ENCODE measurements at regions not wholly inside any gene's neighbourhood (a gene's known extent, or its start where the extent isn't known, plus 50 kb on each side); places are given as distances from the start of the nearest gene placed in this dataset.

DNA sequence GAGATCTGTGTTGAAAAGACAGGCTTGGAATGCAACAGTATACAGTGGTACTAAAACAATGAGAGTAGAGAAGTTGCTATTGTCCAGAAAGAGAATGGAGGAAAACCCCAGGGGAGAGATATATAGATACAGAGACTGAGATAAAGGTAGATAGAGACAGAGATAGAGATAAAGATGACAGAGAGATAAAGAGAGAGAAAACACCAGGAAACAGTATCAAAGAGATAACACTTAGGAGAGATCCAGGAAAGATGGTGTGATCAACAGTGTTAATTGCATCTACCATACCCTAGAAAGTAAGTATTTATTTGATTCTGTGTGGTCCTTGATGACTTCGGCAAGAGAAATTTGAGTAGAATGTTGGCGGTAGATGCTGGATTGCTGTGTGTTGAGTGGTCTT is 461.8 kb upstream of the RIOK2 start:
- Mint-ChIP-seq H3K4me1 (no peaks in the 10 kb centered on the region), H3K4me3 (no peak overlapping the region), H3K27ac (no peak overlapping the region), H3K9me3 (peaks cover 3 to 7% (median 6%) of the 10 kb centered on the region in 3 donors), H3K27me3 (no peaks in the 10 kb centered on the region), H3K36me3 (no peaks in the 10 kb centered on the region)
- Histone ChIP-seq H3K4me1 (ENCODE audit: control insufficient read depth in 1 of 2, extremely low read depth in 1 of 2, insufficient read depth in 2 of 2, low read length in 2 of 2) (peaks cover 0 to 2% of the 10 kb centered on the region in 2 experiments), H3K9me3 (no peaks in the 10 kb centered on the region), H3K36me3 (ENCODE audit: control insufficient read depth in 2 of 2, extremely low read depth in 1 of 2, insufficient read depth in 1 of 2, low read length in 1 of 2) (no peaks in the 10 kb centered on the region), H3K27me3 (replicated peaks in 1 of 2; ENCODE audit: control insufficient read depth in 2 of 2, extremely low read depth in 1 of 2, insufficient read depth in 2 of 2, low read length in 1 of 2) (no peaks in the 10 kb centered on the region), H3K27ac (ENCODE audit: low read length) (no peak overlapping the region), H3K4me3 (ENCODE audit: control insufficient read depth in 1 of 2, extremely low read depth in 1 of 2, low read length in 1 of 2) (no peak overlapping the region)
- no peak for DNase-seq
- ATAC-seq (replicated peaks in 1 of 4): no peak
- WGBS (ENCODE audit: insufficient coverage): 97% methylated on average over 2 of the region's 2 CpGs
- ChIA-PET CTCF (no interaction called here), POLR2A (no interaction called here)

DNA sequence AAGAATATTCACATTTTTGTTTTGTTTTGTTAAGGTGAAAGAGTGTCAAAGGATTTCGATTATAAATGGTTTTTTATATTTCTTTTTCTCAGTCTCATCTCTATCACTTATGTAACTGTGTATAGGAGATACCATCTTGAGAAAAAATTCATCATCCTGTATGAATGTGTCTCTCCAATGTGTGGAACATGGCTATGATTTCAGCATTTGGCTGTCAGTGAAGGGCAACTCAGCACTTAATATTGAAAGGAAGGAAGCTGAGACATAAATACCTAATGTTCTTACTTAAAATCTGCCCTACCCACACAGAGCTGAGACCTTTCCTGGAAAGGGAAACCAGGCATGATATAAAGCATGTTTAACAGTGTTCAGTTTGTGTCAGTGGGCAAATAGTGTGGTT is 474.2 kb upstream of the RIOK2 start:
- Histone ChIP-seq H3K4me1 (ENCODE audit: control insufficient read depth in 1 of 2, extremely low read depth in 1 of 2, insufficient read depth in 2 of 2, low read length in 2 of 2) (no peaks in the 10 kb centered on the region), H3K36me3 (ENCODE audit: control insufficient read depth in 2 of 2, extremely low read depth in 1 of 2, insufficient read depth in 1 of 2, low read length in 1 of 2) (no peaks in the 10 kb centered on the region), H3K27me3 (replicated peaks in 1 of 2; ENCODE audit: control insufficient read depth in 2 of 2, extremely low read depth in 1 of 2, insufficient read depth in 2 of 2, low read length in 1 of 2) (no peaks in the 10 kb centered on the region), H3K4me3 (ENCODE audit: control insufficient read depth in 1 of 2, extremely low read depth in 1 of 2, low read length in 1 of 2) (no peak overlapping the region), H3K27ac (ENCODE audit: low read length) (no peak overlapping the region), H3K9me3 (no peaks in the 10 kb centered on the region)
- H3K4me1 Mint-ChIP-seq: no peaks in the 10 kb centered on the region
- ATAC-seq (replicated peaks in 1 of 4): no peak
- DNase-seq: no peak
- ChIA-PET CTCF (no interaction called here), POLR2A (no interaction called here)
- peaks cover 0 to 4% (median 0%) of the 10 kb centered on the region in 3 donors for H3K9me3 Mint-ChIP-seq
- no CpG with 5 or more reads among the region's 1 CpG for WGBS (ENCODE audit: insufficient coverage)
- H3K4me3 Mint-ChIP-seq: no peak overlapping the region
- H3K27me3 Mint-ChIP-seq: no peaks in the 10 kb centered on the region
- H3K36me3 Mint-ChIP-seq: no peaks in the 10 kb centered on the region
- H3K27ac Mint-ChIP-seq: no peak overlapping the region

DNA sequence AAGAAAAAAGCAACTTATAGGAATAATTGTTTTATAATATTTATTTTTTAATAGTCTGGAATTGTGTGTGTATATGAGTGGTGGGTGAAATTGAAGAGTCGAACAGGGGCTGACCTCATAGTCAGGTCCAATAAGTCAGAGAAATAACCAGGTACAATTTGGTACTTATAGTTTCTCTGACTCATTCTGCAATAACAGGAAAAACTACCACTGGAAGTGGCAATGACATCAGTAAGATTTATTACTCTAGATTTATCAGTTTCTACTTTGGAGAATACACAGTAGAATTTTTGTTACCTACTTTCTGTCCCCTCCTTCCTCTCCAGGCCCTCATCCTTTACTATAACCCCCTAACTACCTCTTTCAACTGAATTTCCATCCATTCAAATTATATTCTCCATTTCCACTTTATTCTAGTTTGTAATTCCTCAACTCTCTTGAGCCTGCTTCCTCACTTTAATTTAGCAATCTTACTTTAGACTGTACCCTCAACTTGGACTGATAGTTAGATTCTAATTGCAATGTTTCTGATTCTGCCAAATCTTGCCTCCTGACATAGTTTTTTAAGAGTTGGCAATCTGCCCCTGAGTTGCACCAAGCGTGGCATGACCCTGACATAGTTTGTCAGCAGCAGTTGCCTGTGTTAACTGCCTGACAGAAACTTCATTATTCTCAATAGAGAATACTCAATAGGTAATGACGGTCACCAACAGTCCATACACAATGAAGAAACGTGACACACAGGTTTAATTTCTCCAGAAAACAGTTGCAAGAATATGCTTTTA is 475.3 kb upstream of the RIOK2 start:
- Histone ChIP-seq H3K36me3 (ENCODE audit: control insufficient read depth in 2 of 2, extremely low read depth in 1 of 2, insufficient read depth in 1 of 2, low read length in 1 of 2) (no peaks in the 10 kb centered on the region), H3K27ac (ENCODE audit: low read length) (no peak overlapping the region), H3K9me3 (no peaks in the 10 kb centered on the region), H3K4me1 (ENCODE audit: control insufficient read depth in 1 of 2, extremely low read depth in 1 of 2, insufficient read depth in 2 of 2, low read length in 2 of 2) (no peaks in the 10 kb centered on the region), H3K27me3 (replicated peaks in 1 of 2; ENCODE audit: control insufficient read depth in 2 of 2, extremely low read depth in 1 of 2, insufficient read depth in 2 of 2, low read length in 1 of 2) (no peaks in the 10 kb centered on the region), H3K4me3 (ENCODE audit: control insufficient read depth in 1 of 2, extremely low read depth in 1 of 2, low read length in 1 of 2) (no peak overlapping the region)
- ChIA-PET CTCF (no interaction called here), POLR2A (no interaction called here)
- Mint-ChIP-seq H3K27me3 (no peaks in the 10 kb centered on the region), H3K27ac (no peak overlapping the region), H3K4me3 (no peak overlapping the region), H3K4me1 (no peaks in the 10 kb centered on the region), H3K36me3 (no peaks in the 10 kb centered on the region), H3K9me3 (peaks cover 0 to 4% (median 0%) of the 10 kb centered on the region in 3 donors)
- ATAC-seq (replicated peaks in 1 of 4) (no peak), DNase-seq (no peak)
- WGBS (ENCODE audit: insufficient coverage): 80% methylated on average over 2 of the region's 4 CpGs

DNA sequence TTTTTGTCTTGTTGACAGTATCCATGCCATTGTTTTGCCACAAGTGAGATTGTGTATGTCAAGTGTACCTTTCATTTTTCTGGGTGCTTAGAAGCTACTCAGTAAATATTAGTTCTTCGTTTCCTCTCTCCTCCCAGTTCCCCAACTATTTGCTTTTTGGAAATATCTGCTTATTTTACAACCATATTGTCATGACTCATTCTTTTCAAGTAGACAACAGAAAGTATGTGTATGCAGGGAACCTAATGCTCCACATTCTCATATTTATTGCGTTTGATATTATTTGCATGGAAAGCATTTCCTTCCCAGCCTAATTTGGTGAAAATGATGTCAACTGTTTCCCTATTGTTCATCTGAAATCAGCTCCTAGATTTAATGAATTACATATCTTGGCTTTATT is 483.7 kb upstream of the RIOK2 start:
- H3K4me1 ChIP-seq (ENCODE audit: control insufficient read depth in 1 of 2, extremely low read depth in 1 of 2, insufficient read depth in 2 of 2, low read length in 2 of 2): no peaks in the 10 kb centered on the region
- no peaks in the 10 kb centered on the region for H3K9me3 ChIP-seq
- no peaks in the 10 kb centered on the region for H3K36me3 ChIP-seq (ENCODE audit: control insufficient read depth in 2 of 2, extremely low read depth in 1 of 2, insufficient read depth in 1 of 2, low read length in 1 of 2)
- H3K27ac ChIP-seq (ENCODE audit: low read length): no peak overlapping the region
- no peak overlapping the region for H3K27ac Mint-ChIP-seq
- no peak overlapping the region for H3K4me3 Mint-ChIP-seq
- H3K27me3 Mint-ChIP-seq: no peaks in the 10 kb centered on the region
- no peaks in the 10 kb centered on the region for H3K36me3 Mint-ChIP-seq
- WGBS (ENCODE audit: insufficient coverage): no CpG with 5 or more reads among the region's 2 CpGs
- ChIA-PET POLR2A (no interaction called here), CTCF (no interaction called here)
- peaks cover 0 to 4% (median 0%) of the 10 kb centered on the region in 3 donors for H3K9me3 Mint-ChIP-seq
- no peak overlapping the region for H3K4me3 ChIP-seq (ENCODE audit: control insufficient read depth in 1 of 2, extremely low read depth in 1 of 2, low read length in 1 of 2)
- DNase-seq: no peak
- ATAC-seq (replicated peaks in 1 of 4): no peak
- no peaks in the 10 kb centered on the region for H3K27me3 ChIP-seq (replicated peaks in 1 of 2; ENCODE audit: control insufficient read depth in 2 of 2, extremely low read depth in 1 of 2, insufficient read depth in 2 of 2, low read length in 1 of 2)
- H3K4me1 Mint-ChIP-seq: no peaks in the 10 kb centered on the region

DNA sequence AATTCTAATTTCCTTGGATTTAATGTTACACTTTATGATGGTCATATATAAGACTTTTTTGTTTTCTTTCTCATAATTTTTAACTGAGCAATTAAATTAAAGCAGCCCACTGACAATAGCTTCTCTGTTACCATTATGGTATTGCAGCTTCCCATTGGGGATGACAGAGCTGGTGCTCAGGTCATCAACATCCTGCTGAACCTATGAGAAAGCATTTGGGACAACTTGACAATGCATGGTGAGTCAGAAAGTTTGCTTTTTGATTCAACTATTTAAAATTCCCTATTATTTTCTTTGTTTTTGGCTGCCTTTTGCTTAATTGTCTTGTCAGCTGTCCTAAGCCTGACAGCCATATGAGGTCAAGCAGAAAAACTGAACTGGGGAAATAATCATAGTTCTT is 487.4 kb upstream of the RIOK2 start:
- H3K36me3 Mint-ChIP-seq: no peaks in the 10 kb centered on the region
- Histone ChIP-seq H3K4me1 (ENCODE audit: control insufficient read depth in 1 of 2, extremely low read depth in 1 of 2, insufficient read depth in 2 of 2, low read length in 2 of 2) (no peaks in the 10 kb centered on the region), H3K27ac (ENCODE audit: low read length) (no peak overlapping the region), H3K27me3 (replicated peaks in 1 of 2; ENCODE audit: control insufficient read depth in 2 of 2, extremely low read depth in 1 of 2, insufficient read depth in 2 of 2, low read length in 1 of 2) (no peaks in the 10 kb centered on the region), H3K36me3 (ENCODE audit: control insufficient read depth in 2 of 2, extremely low read depth in 1 of 2, insufficient read depth in 1 of 2, low read length in 1 of 2) (no peaks in the 10 kb centered on the region), H3K9me3 (no peaks in the 10 kb centered on the region), H3K4me3 (ENCODE audit: control insufficient read depth in 1 of 2, extremely low read depth in 1 of 2, low read length in 1 of 2) (no peak overlapping the region)
- POLR2A ChIA-PET: no interaction called here
- DNase-seq (no peak), ATAC-seq (replicated peaks in 1 of 4) (no peak)
- H3K27me3 Mint-ChIP-seq: no peaks in the 10 kb centered on the region
- H3K27ac Mint-ChIP-seq: no peak overlapping the region
- no peak overlapping the region for H3K4me3 Mint-ChIP-seq
- CTCF ChIA-PET: no interaction called here
- H3K4me1 Mint-ChIP-seq: no peaks in the 10 kb centered on the region
- H3K9me3 Mint-ChIP-seq: peaks cover 0 to 4% (median 2%) of the 10 kb centered on the region in 3 donors

DNA sequence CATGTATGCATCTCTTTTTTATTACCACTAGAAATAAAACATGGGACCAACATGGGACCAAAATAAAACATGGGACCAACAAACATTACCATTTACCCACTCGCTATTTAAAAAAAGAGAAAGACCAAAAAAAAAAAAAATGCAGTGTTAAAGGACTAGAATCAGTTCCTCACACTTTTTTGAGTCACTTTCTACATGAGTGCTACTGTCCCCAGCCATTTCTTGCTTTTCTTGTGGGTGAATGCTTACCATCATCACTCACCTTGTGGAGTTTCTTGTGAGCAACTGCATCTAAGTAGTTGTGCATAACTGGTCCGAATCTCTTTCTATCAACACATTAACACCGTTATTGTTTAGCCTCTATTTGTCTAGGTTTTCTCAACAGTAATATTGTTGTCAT is 493.6 kb upstream of the RIOK2 start:
- Histone ChIP-seq H3K27me3 (replicated peaks in 1 of 2; ENCODE audit: control insufficient read depth in 2 of 2, extremely low read depth in 1 of 2, insufficient read depth in 2 of 2, low read length in 1 of 2) (no peaks in the 10 kb centered on the region), H3K4me3 (ENCODE audit: control insufficient read depth in 1 of 2, extremely low read depth in 1 of 2, low read length in 1 of 2) (no peak overlapping the region), H3K27ac (ENCODE audit: low read length) (no peak overlapping the region), H3K36me3 (ENCODE audit: control insufficient read depth in 2 of 2, extremely low read depth in 1 of 2, insufficient read depth in 1 of 2, low read length in 1 of 2) (no peaks in the 10 kb centered on the region), H3K9me3 (no peaks in the 10 kb centered on the region), H3K4me1 (ENCODE audit: control insufficient read depth in 1 of 2, extremely low read depth in 1 of 2, insufficient read depth in 2 of 2, low read length in 2 of 2) (no peaks in the 10 kb centered on the region)
- peaks cover 4 to 14% (median 9%) of the 10 kb centered on the region in 3 donors for H3K9me3 Mint-ChIP-seq
- WGBS (ENCODE audit: insufficient coverage): no CpG with 5 or more reads among the region's 3 CpGs
- H3K36me3 Mint-ChIP-seq: no peaks in the 10 kb centered on the region
- H3K4me3 Mint-ChIP-seq: no peak overlapping the region
- H3K4me1 Mint-ChIP-seq: no peaks in the 10 kb centered on the region
- ATAC-seq (replicated peaks in 1 of 4) (no peak), DNase-seq (no peak)
- no peak overlapping the region for H3K27ac Mint-ChIP-seq
- H3K27me3 Mint-ChIP-seq: no peaks in the 10 kb centered on the region
- CTCF ChIA-PET: no interaction called here
- POLR2A ChIA-PET: no interaction called here

DNA sequence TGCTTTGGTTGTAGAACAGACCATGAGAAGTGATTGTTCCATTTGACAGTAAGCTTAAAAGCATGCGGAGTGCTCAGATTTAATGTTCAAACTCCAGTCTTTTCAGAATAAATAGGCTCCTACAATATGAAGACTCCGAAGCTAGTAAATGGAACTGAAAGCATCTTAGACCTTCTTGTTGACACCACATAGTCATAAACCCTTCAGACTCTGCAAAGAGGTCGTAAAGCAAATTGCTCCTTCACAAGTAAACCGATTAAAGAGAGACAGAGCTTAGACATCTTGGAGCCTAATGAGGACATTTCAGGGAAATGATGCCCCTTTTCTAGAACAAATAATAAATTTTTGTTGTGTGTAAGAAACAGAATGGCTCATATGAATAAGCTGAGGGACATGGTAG is 511.0 kb upstream of the RIOK2 start:
- no peaks in the 10 kb centered on the region for H3K27me3 Mint-ChIP-seq

More for the DNA sequence above, 511.0 kb upstream of the RIOK2 start:
- Mint-ChIP-seq H3K27ac (no peak overlapping the region), H3K4me1 (no peaks in the 10 kb centered on the region), H3K4me3 (no peak overlapping the region), H3K9me3 (peaks cover 0 to 9% (median 0%) of the 10 kb centered on the region in 3 donors), H3K36me3 (no peaks in the 10 kb centered on the region)
- Histone ChIP-seq H3K27ac (ENCODE audit: low read length) (no peak overlapping the region), H3K36me3 (ENCODE audit: control insufficient read depth in 2 of 2, extremely low read depth in 1 of 2, insufficient read depth in 1 of 2, low read length in 1 of 2) (no peaks in the 10 kb centered on the region), H3K9me3 (no peaks in the 10 kb centered on the region), H3K4me1 (ENCODE audit: control insufficient read depth in 1 of 2, extremely low read depth in 1 of 2, insufficient read depth in 2 of 2, low read length in 2 of 2) (no peaks in the 10 kb centered on the region), H3K4me3 (ENCODE audit: control insufficient read depth in 1 of 2, extremely low read depth in 1 of 2, low read length in 1 of 2) (no peak overlapping the region), H3K27me3 (replicated peaks in 1 of 2; ENCODE audit: control insufficient read depth in 2 of 2, extremely low read depth in 1 of 2, insufficient read depth in 2 of 2, low read length in 1 of 2) (no peaks in the 10 kb centered on the region)
- no peak for DNase-seq
- 82% methylated on average over 2 of the region's 4 CpGs for WGBS (ENCODE audit: insufficient coverage)
- CTCF ChIA-PET: no interaction called here
- ATAC-seq (replicated peaks in 1 of 4): no peak
- POLR2A ChIA-PET: no interaction called here
